Ishikawa (cell line): ENCODE measurements at regions not wholly inside any gene's neighbourhood (a gene's known extent, or its start where the extent isn't known, plus 50 kb on each side); places are given as distances from the start of the nearest gene placed in this dataset.

Source experiments
- CEBPB ChIP-seq: IDR thresholded peaks from 2 replicates; pipeline ENCODE4 v1.6.1; 2012
- CREB1 ChIP-seq: IDR thresholded peaks from 2 replicates; pipeline ENCODE4 v1.6.1; 2012; ENCODE audit warnings: low read depth
- EGR1 ChIP-seq: IDR thresholded peaks from 2 replicates; pipeline ENCODE4 v1.6.1; 2012
- EP300 ChIP-seq: IDR thresholded peaks from 2 replicates; pipeline ENCODE4 v1.6.1; 2012; ENCODE audit warnings: borderline replicate concordance
- FOXM1 ChIP-seq: IDR thresholded peaks from 2 replicates; pipeline ENCODE4 v1.6.1; 2012; ENCODE audit warnings: low read depth, borderline replicate concordance
- NFIC ChIP-seq: IDR thresholded peaks from 2 replicates; pipeline ENCODE4 v1.6.1; 2012
- RAD21 ChIP-seq: IDR thresholded peaks from 2 replicates; pipeline ENCODE4 v1.6.1; 2012; ENCODE audit warnings: low read depth
- REST ChIP-seq: IDR thresholded peaks from 2 replicates; pipeline ENCODE4 v1.6.1; 2012; ENCODE audit warnings: low read depth, mild to moderate bottlenecking
- TAF1 ChIP-seq: IDR thresholded peaks from 2 replicates; pipeline ENCODE4 v1.6.1; 2012; ENCODE audit warnings: low read depth, mild to moderate bottlenecking
- TCF12 ChIP-seq: IDR thresholded peaks from 2 replicates; pipeline ENCODE4 v1.6.1; 2012; ENCODE audit warnings: low read depth
- TEAD4 ChIP-seq: IDR thresholded peaks from 2 replicates; pipeline ENCODE4 v1.6.1; 2012
- USF1 ChIP-seq: IDR thresholded peaks from 2 replicates; pipeline ENCODE4 v1.6.1; 2012
- YY1 ChIP-seq: IDR thresholded peaks from 2 replicates; pipeline ENCODE4 v1.6.1; 2012; ENCODE audit warnings: low read depth
- ZBTB7A ChIP-seq: IDR thresholded peaks from 2 replicates; pipeline ENCODE4 v1.6.1; 2012; ENCODE audit warnings: low read depth
- TF ChIP-seq, protein P1 (sequence below): IDR thresholded peaks from 2 replicates; pipeline ENCODE4 v1.6.1; 2012

DNA sequence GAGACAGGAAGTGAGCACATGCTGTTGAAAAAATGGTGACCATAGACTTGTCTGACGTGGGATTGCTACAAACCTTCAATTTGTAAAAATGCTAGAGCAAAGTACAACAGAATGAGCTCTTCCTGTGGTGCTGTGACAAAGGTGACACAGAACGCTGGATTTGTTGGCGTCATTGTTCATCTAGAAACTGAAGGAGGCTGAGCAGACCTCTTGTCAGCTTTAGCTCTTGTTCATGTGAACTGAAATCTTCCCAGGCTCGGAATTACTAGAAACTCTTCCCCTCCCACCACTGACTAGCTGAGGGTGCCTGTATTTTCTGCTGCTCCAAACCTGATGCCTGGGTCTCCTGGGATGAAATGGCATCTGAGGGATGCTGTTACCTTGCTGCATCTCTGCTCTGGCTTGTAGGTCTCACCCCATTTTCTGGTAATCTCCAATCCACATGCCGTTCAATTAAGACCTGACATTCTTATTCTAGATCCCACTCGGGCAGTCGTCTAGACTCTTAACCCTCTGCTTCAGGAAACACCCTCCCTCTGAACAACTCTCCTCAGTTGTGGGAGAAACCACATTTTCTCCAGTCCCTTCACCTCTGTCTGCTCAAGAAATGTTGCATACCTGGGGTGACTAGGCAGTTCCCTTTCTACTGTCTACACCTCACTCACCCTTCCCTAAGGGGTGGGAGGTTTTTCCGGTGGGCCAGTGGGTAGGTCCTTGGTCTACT, 349.3 kb downstream of the CXCL12 start:
- TF ChIP-seq CREB1: no peak
- TF ChIP-seq FOXM1: no peak
- no peak for TF ChIP-seq NFIC
- TF ChIP-seq TAF1: no peak
- TF ChIP-seq ZBTB7A: no peak
- no peak for TF ChIP-seq CEBPB
- TF ChIP-seq, protein P1, sequence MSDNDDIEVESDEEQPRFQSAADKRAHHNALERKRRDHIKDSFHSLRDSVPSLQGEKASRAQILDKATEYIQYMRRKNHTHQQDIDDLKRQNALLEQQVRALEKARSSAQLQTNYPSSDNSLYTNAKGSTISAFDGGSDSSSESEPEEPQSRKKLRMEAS: no peak
- TF ChIP-seq REST: no peak
- TF ChIP-seq RAD21: no peak
- no peak for TF ChIP-seq YY1
- TF ChIP-seq EGR1: no peak
- TF ChIP-seq TCF12: no peak

- TF ChIP-seq CEBPB: no peak
- no peak for TF ChIP-seq TCF12
- TF ChIP-seq RAD21: no peak
- no peak for TF ChIP-seq YY1
- TF ChIP-seq, protein P1: no peak
- TF ChIP-seq CREB1: no peak
Observed at GRCh38 chr10:44034946-44035345, 350.0 kb downstream of the CXCL12 start.

DNA sequence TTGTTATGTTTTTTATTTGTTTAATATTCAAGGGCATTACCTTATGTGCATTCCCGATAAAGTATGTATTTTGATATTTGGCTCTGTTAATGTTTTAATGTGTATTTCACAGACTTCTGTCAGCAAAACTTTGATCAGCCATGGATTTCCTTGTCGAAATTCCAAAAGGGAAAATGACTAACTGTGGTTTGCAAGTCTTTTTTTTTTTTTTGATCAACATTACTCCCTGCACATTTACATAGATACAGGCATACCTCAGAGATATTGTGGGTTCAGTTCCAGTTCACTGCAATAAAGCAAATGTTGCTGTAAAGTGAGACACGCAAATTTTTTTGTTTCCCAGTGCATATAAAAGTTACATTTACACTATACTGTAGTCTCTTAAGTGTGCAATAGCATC, 351.9 kb downstream of the CXCL12 start:
- TF ChIP-seq EGR1: no peak
- TF ChIP-seq ZBTB7A: no peak
- TF ChIP-seq CREB1: no peak
- TF ChIP-seq CEBPB: no peak
- no peak for TF ChIP-seq TCF12
- no peak for TF ChIP-seq YY1
- no peak for TF ChIP-seq REST
- TF ChIP-seq NFIC: no peak
- TF ChIP-seq FOXM1: no peak
- TF ChIP-seq USF1: no peak
- TF ChIP-seq, protein P1: no peak
- TF ChIP-seq RAD21: no peak
- no peak for TF ChIP-seq TAF1
- TF ChIP-seq EP300: no peak
- TF ChIP-seq TEAD4: no peak

- TF ChIP-seq FOXM1 (no peak), EP300 (no peak), RAD21 (no peak), USF1 (no peak), NFIC (no peak), ZBTB7A (no peak), CREB1 (no peak), TEAD4 (no peak), YY1 (no peak), EGR1 (no peak), TAF1 (no peak), REST (no peak)
- TF ChIP-seq, protein P1: no peak
Observed at GRCh38 chr10:44032216-44032615, 352.7 kb downstream of the CXCL12 start.
